IMR-90 (cell line): ENCODE measurements at regions not wholly inside any gene's neighbourhood (a gene's known extent, or its start where the extent isn't known, plus 50 kb on each side); places are given as distances from the start of the nearest gene placed in this dataset.
A peak's percentile ranks its signal among the peaks of the same experiment; 100 is the strongest.

Source experiments
- ATAC-seq: fragments of 200-7000 bp; cut with Tn5 transposase; 2 replicates; pipeline ENCODE4 v1.9.1; 2020; ENCODE audit warnings: low read depth, mild to moderate bottlenecking, moderate library complexity
- BruUV-seq: library from RNA; stranded (reverse); fragments of 400-500 nt; replicated peaks from 2 replicates; lab custom pipeline; 2021; lab: Mats Ljungman, UMichigan
- CTCF ChIA-PET: fragments of 300-600 bp; formaldehyde crosslinking; extraction: SDS; loops from one replicate; lab custom pipeline; 2021; ENCODE audit warnings: antibody characterized with exemption; lab: Yijun Ruan, JAX
- POLR2A ChIA-PET: fragments of 300-600 bp; sonication (Branson Sonifier 250); formaldehyde crosslinking; loops from one replicate; lab custom pipeline; 2022; ENCODE audit warnings: antibody characterized with exemption; ENCODE audit not compliant: unreplicated experiment; lab: Charles Lee
- DNase-seq: peaks from one replicate; pipeline ENCODE4 v3.0.0; 2013
- H2AFZ ChIP-seq: replicated peaks from 2 replicates; pipeline ENCODE3; 2013; ENCODE audit warnings: low read length, mild to moderate bottlenecking; ENCODE audit not compliant: poor library complexity
- H2AK5ac ChIP-seq: 2 replicates; pipeline ENCODE4 v1.6.1; 2013; ENCODE audit warnings: low read depth, low read length, inconsistent platforms
- H2AK9ac ChIP-seq: replicated peaks from 2 replicates; pipeline ENCODE3; 2013; ENCODE audit warnings: mild to moderate bottlenecking, low read depth, low read length, moderate library complexity; ENCODE audit not compliant: poor library complexity
- H2BK120ac ChIP-seq: 2 replicates; pipeline ENCODE4 v1.6.1; 2013; ENCODE audit warnings: low read depth, low read length, inconsistent platforms
- H2BK15ac ChIP-seq: 3 replicates; pipeline ENCODE4 v1.6.1; 2013; ENCODE audit warnings: low read depth, low read length, inconsistent platforms
- H2BK20ac ChIP-seq: 2 replicates; pipeline ENCODE4 v1.6.1; 2013; ENCODE audit warnings: low read depth, mild to moderate bottlenecking, inconsistent platforms, low read length, moderate library complexity
- H2BK5ac ChIP-seq: 2 replicates; pipeline ENCODE4 v1.6.1; 2013; ENCODE audit warnings: mild to moderate bottlenecking, low read depth, low read length, inconsistent platforms; ENCODE audit not compliant: poor library complexity, severe bottlenecking
- H3K14ac ChIP-seq: replicated peaks from 2 replicates; pipeline ENCODE4 v1.6.1; 2013; ENCODE audit warnings: low read depth, low read length, inconsistent platforms
- H3K18ac ChIP-seq: 2 replicates; pipeline ENCODE4 v1.6.1; 2013; ENCODE audit warnings: low read depth, low read length, control low read depth
- H3K23ac ChIP-seq: 2 replicates; pipeline ENCODE4 v1.6.1; 2013; ENCODE audit warnings: low read depth, low read length, inconsistent platforms
- H3K27ac ChIP-seq: 2 replicates; pipeline ENCODE4 v1.5.1; 2013; ENCODE audit warnings: mild to moderate bottlenecking, control low read depth, low read length; ENCODE audit not compliant: insufficient read depth
- H3K27me3 ChIP-seq: 2 replicates; pipeline ENCODE4 v1.6.1; 2013; ENCODE audit warnings: low read length; ENCODE audit not compliant: control insufficient read depth, insufficient read depth
- H3K36me3 ChIP-seq: 2 replicates; pipeline ENCODE4 v1.6.1; 2013; ENCODE audit warnings: low read length, mixed read lengths; ENCODE audit not compliant: control insufficient read depth, insufficient read depth
- H3K4ac ChIP-seq: 2 replicates; pipeline ENCODE4 v1.6.1; 2013; ENCODE audit warnings: low read depth, low read length, inconsistent platforms
- H3K4me1 ChIP-seq: 2 replicates; pipeline ENCODE4 v1.6.1; 2013; ENCODE audit warnings: low read length, mixed read lengths; ENCODE audit not compliant: control insufficient read depth, insufficient read depth
- H3K4me2 ChIP-seq: 2 replicates; pipeline ENCODE4 v1.6.1; 2013; ENCODE audit warnings: low read depth, mild to moderate bottlenecking, control low read depth, low read length, moderate library complexity
- H3K4me3 ChIP-seq: 2 replicates; pipeline ENCODE4 v1.5.1; 2013; ENCODE audit warnings: low read depth, mild to moderate bottlenecking, control low read depth, low read length, moderate library complexity; ENCODE audit not compliant: insufficient read depth
- H3K56ac ChIP-seq: 2 replicates; pipeline ENCODE4 v1.6.1; 2013; ENCODE audit warnings: low read length, inconsistent platforms; ENCODE audit not compliant: insufficient read depth; ENCODE audit errors: extremely low read depth
- H3K79me1 ChIP-seq, 2 experiments: 2 replicates each; pipeline ENCODE4 v1.6.1; 2013; ENCODE audit warnings: low read length in 2 of 2, inconsistent platforms in 1 of 2, low read depth in 1 of 2
- H3K9ac ChIP-seq: 2 replicates; pipeline ENCODE4 v1.6.1; 2013; ENCODE audit warnings: low read depth, low read length, control low read depth
- H3K9me1 ChIP-seq: 2 replicates; pipeline ENCODE4 v1.6.1; 2013; ENCODE audit warnings: low read length, inconsistent platforms; ENCODE audit not compliant: insufficient read depth
- H3K9me3 ChIP-seq: 2 replicates; pipeline ENCODE4 v1.6.1; 2013; ENCODE audit warnings: low read length; ENCODE audit not compliant: control insufficient read depth, insufficient read depth
- H4K20me1 ChIP-seq: 2 replicates; pipeline ENCODE4 v1.6.1; 2013; ENCODE audit warnings: low read length, inconsistent platforms; ENCODE audit not compliant: insufficient read depth
- H4K5ac ChIP-seq: 2 replicates; pipeline ENCODE4 v1.6.1; 2013; ENCODE audit warnings: mild to moderate bottlenecking, low read depth, low read length, control low read depth
- H4K8ac ChIP-seq, 2 experiments: 2 replicates each; pipeline ENCODE4 v1.6.1; 2013; ENCODE audit warnings: low read depth in 2 of 2, low read length in 2 of 2, control low read depth in 1 of 2, inconsistent platforms in 1 of 2
- H4K91ac ChIP-seq: 2 replicates; pipeline ENCODE4 v1.6.1; 2013; ENCODE audit warnings: low read depth, low read length, inconsistent platforms; ENCODE audit not compliant: insufficient read depth
- BHLHE40 ChIP-seq: fragments of 150-350 bp; IDR thresholded peaks from 2 replicates; pipeline ENCODE4 v1.6.1; 2016; ENCODE audit warnings: mild to moderate bottlenecking, low read depth, low read length
- CEBPB ChIP-seq: IDR thresholded peaks from 2 replicates; pipeline ENCODE4 v1.6.1; 2012; ENCODE audit warnings: low read depth, low read length, improper control_type of control experiment
- CHD1 ChIP-seq: IDR thresholded peaks from 2 replicates; pipeline ENCODE4 v1.6.1; 2012; ENCODE audit warnings: low read depth, low read length, improper control_type of control experiment
- CTCF ChIP-seq: conservative IDR thresholded peaks from 2 replicates; pipeline ENCODE4 v1.5.1; 2012; ENCODE audit warnings: mild to moderate bottlenecking, low read depth, low read length, improper control_type of control experiment
- FOS ChIP-seq: fragments of 150-350 bp; IDR thresholded peaks from 2 replicates; pipeline ENCODE4 v1.6.1; 2016; ENCODE audit warnings: low read depth, low read length
- MAFK ChIP-seq: IDR thresholded peaks from 2 replicates; pipeline ENCODE4 v1.6.1; 2012; ENCODE audit warnings: low read depth, low read length, improper control_type of control experiment
- MAZ ChIP-seq: IDR thresholded peaks from 2 replicates; pipeline ENCODE4 v1.6.1; 2012; ENCODE audit warnings: low read depth, mild to moderate bottlenecking, low read length, improper control_type of control experiment, moderate library complexity, borderline replicate concordance
- MXI1 ChIP-seq: IDR thresholded peaks from 2 replicates; pipeline ENCODE4 v1.6.1; 2012; ENCODE audit warnings: low read depth, mild to moderate bottlenecking, low read length, moderate library complexity, borderline replicate concordance
- NFE2L2 ChIP-seq: fragments of 150-350 bp; IDR thresholded peaks from 2 replicates; pipeline ENCODE4 v1.6.1; 2016; ENCODE audit warnings: low read depth, mild to moderate bottlenecking, low read length
- POLR2A ChIP-seq: IDR thresholded peaks from 2 replicates; pipeline ENCODE4 v1.6.1; 2012; ENCODE audit warnings: mild to moderate bottlenecking, low read depth, low read length
- RAD21 ChIP-seq: IDR thresholded peaks from 2 replicates; pipeline ENCODE4 v1.6.1; 2012; ENCODE audit warnings: low read length, improper control_type of control experiment
- RCOR1 ChIP-seq: IDR thresholded peaks from 2 replicates; pipeline ENCODE4 v1.6.1; 2012; ENCODE audit warnings: mild to moderate bottlenecking, low read length, improper control_type of control experiment; ENCODE audit not compliant: insufficient replicate concordance
- RFX5 ChIP-seq: IDR thresholded peaks from 2 replicates; pipeline ENCODE4 v1.8.0; 2012; ENCODE audit warnings: low read depth, mild to moderate bottlenecking, low read length, moderate library complexity
- SMC3 ChIP-seq: fragments of 150-350 bp; IDR thresholded peaks from 2 replicates; pipeline ENCODE4 v1.6.1; 2016; ENCODE audit warnings: low read depth, mild to moderate bottlenecking, antibody characterized with exemption, low read length, moderate library complexity
- USF2 ChIP-seq: fragments of 150-350 bp; IDR thresholded peaks from 2 replicates; pipeline ENCODE4 v1.6.1; 2017; ENCODE audit warnings: mild to moderate bottlenecking, antibody characterized with exemption, low read length, low read depth
- dilution Hi-C: fragments of 300-500 bp; cut with HindIII; formaldehyde crosslinking; loops from one replicate; pipeline ENCODE4 v1.14.3; 2018; ENCODE audit warnings: low sequenced_read_pairs; ENCODE audit not compliant: unreplicated experiment
- in situ Hi-C: fragments of 300-500 bp; cut with MboI; formaldehyde crosslinking; loops from 3 replicates; pipeline ENCODE4 v1.14.3; 2019; ENCODE audit warnings: low sequenced_read_pairs, inconsistent platforms, mixed read lengths
- intact Hi-C: fragments of 100-400 bp; cut with micrococcal nuclease; formaldehyde crosslinking; loops from 2 replicates; pipeline ENCODE4 v1.10.0; 2022
- TF ChIP-seq, protein P1 (sequence below): fragments of 150-350 bp; IDR thresholded peaks from 2 replicates; pipeline ENCODE4 v1.6.1; 2016; ENCODE audit warnings: low read depth, mild to moderate bottlenecking, low read length, moderate library complexity, borderline replicate concordance

GRCh38 chr4:114316789-114317188 lies 281.8 kb upstream of the UGT8 start:
- intact Hi-C loops = no loop called here
- Histone ChIP-seq H3K18ac (peak overlapping the region; percentile 0; the same call in 1 of the 2 replicates), H2AFZ (no peak overlapping the region), H4K91ac (0 out of 2 replicates have a peak overlapping the region, but pooled peaks have one; percentile 32), H2AK5ac (no peak overlapping the region), H3K9me1 (no peaks in the 10 kb centered on the region), H2AK9ac (no peak overlapping the region), H3K27ac (no peak overlapping the region), H3K27me3 (no peaks in the 10 kb centered on the region), H4K5ac (no peak overlapping the region), H4K20me1 (no peaks in the 10 kb centered on the region), H3K23ac (no peak overlapping the region), H3K56ac (no peak overlapping the region), H3K9ac (no peak overlapping the region), H2BK120ac (no peak overlapping the region), H3K4me2 (no peak overlapping the region), H3K9me3 (no peaks in the 10 kb centered on the region), H2BK5ac (no peak overlapping the region), H2BK20ac (no peak overlapping the region), H3K4me3 (no peak overlapping the region), H2BK15ac (no peak overlapping the region), H3K4me1 (peaks cover 7% of the 10 kb centered on the region), H3K14ac (no peak overlapping the region), H4K8ac (no peak overlapping the region), H3K79me1 (no peaks in the 10 kb centered on the region), H3K4ac (no peak overlapping the region), H3K36me3 (no peaks in the 10 kb centered on the region)
- TF ChIP-seq BHLHE40 = no peak
- no peak for TF ChIP-seq RFX5
- TF ChIP-seq, protein P1, sequence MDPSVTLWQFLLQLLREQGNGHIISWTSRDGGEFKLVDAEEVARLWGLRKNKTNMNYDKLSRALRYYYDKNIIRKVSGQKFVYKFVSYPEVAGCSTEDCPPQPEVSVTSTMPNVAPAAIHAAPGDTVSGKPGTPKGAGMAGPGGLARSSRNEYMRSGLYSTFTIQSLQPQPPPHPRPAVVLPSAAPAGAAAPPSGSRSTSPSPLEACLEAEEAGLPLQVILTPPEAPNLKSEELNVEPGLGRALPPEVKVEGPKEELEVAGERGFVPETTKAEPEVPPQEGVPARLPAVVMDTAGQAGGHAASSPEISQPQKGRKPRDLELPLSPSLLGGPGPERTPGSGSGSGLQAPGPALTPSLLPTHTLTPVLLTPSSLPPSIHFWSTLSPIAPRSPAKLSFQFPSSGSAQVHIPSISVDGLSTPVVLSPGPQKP = no peak
- no peak for TF ChIP-seq CHD1
- no peak for TF ChIP-seq CTCF
- no peak for TF ChIP-seq MAFK
- no peak for TF ChIP-seq RCOR1
- TF ChIP-seq USF2 = no peak
- TF ChIP-seq FOS = no peak
- no peak for TF ChIP-seq MAZ
- TF ChIP-seq MXI1 = no peak
- no peak for TF ChIP-seq CEBPB
- no peak for TF ChIP-seq POLR2A
- no peak for TF ChIP-seq SMC3
- no peak for TF ChIP-seq NFE2L2
- no peak for TF ChIP-seq RAD21
- ChIA-PET POLR2A (no interaction called here), CTCF (interaction anchor here (0.6 kb wide), 1 partner anchor 362 kb away, joined by 3 read pairs; no protein-coding TSS in a partner anchor)
- dilution Hi-C loops = no loop called here
- ATAC-seq (no peak), DNase-seq (no peak)
- no TSS peak for BruUV-seq
- in situ Hi-C loops = no loop called here
